Chondrocyte (in vitro differentiated cells): ENCODE measurements at regions not wholly inside any gene's neighbourhood (a gene's known extent, or its start where the extent isn't known, plus 50 kb on each side); places are given as distances from the start of the nearest gene placed in this dataset.

Experiments
- DNase-seq: peaks from one replicate; pipeline ENCODE4 v3.0.0; 2021; ENCODE audit warnings: mixed read lengths, low spot score
- H3K27ac Mint-ChIP-seq: one replicate; pipeline ENCODE4 v1.8.0; 2021; ENCODE audit warnings: mild to moderate bottlenecking, moderate library complexity, mixed read lengths; ENCODE audit not compliant: unreplicated experiment
- H3K27me3 Mint-ChIP-seq: 2 replicates; pipeline ENCODE4 v1.8.0; 2021; ENCODE audit warnings: low read depth, mixed read lengths
- H3K36me3 Mint-ChIP-seq: 2 replicates; pipeline ENCODE4 v1.8.0; 2021; ENCODE audit warnings: low read depth, mixed read lengths
- H3K4me1 Mint-ChIP-seq: 2 replicates; pipeline ENCODE4 v1.8.0; 2021; ENCODE audit warnings: low read depth, mild to moderate bottlenecking, mixed read lengths
- H3K4me3 Mint-ChIP-seq: one replicate; pipeline ENCODE4 v1.8.0; 2021; ENCODE audit warnings: mild to moderate bottlenecking, moderate library complexity, mixed read lengths; ENCODE audit not compliant: unreplicated experiment
- H3K9me3 Mint-ChIP-seq: 2 replicates; pipeline ENCODE4 v1.8.0; 2021; ENCODE audit warnings: low read depth, mixed read lengths
- CTCF ChIP-seq: fragments of 200-600 bp; sonication (generic); IDR thresholded peaks from 2 replicates; pipeline ENCODE4 v1.5.0; 2021; ENCODE audit warnings: antibody characterized with exemption, mild to moderate bottlenecking, moderate library complexity

- Mint-ChIP-seq H3K27ac (no peak overlapping the region), H3K27me3 (peaks cover 11% of the 10 kb centered on the region), H3K36me3 (peaks cover 3% of the 10 kb centered on the region), H3K4me3 (no peak overlapping the region), H3K4me1 (no peaks in the 10 kb centered on the region), H3K9me3 (peaks cover 4% of the 10 kb centered on the region)
- DNase-seq = no peak
- TF ChIP-seq CTCF = no peak
Measured at GRCh38 chr4:184898793-184899192, 73.0 kb upstream of the ACSL1 start.

- H3K36me3 Mint-ChIP-seq = no peaks in the 10 kb centered on the region
- no peaks in the 10 kb centered on the region for H3K9me3 Mint-ChIP-seq
- H3K27ac Mint-ChIP-seq = no peak overlapping the region
- H3K27me3 Mint-ChIP-seq = peaks cover 6% of the 10 kb centered on the region
- DNase-seq = no peak
- no peaks in the 10 kb centered on the region for H3K4me1 Mint-ChIP-seq
- no peak for TF ChIP-seq CTCF
- H3K4me3 Mint-ChIP-seq = no peak overlapping the region
Measured at GRCh38 chr4:184899261-184900134, 73.7 kb upstream of the ACSL1 start.

- no peak for DNase-seq
- no peak overlapping the region for H3K27ac Mint-ChIP-seq
- H3K9me3 Mint-ChIP-seq = no peaks in the 10 kb centered on the region
- H3K27me3 Mint-ChIP-seq = peaks cover 6% of the 10 kb centered on the region
- TF ChIP-seq CTCF = no peak
- no peak overlapping the region for H3K4me3 Mint-ChIP-seq
- H3K36me3 Mint-ChIP-seq = no peaks in the 10 kb centered on the region
- no peaks in the 10 kb centered on the region for H3K4me1 Mint-ChIP-seq
Measured at GRCh38 chr4:184900184-184900583, 74.4 kb upstream of the ACSL1 start.

GRCh38 chr4:184902550-184902949 lies 76.8 kb upstream of the ACSL1 start:
- DNase-seq = no peak
- TF ChIP-seq CTCF = no peak
- Mint-ChIP-seq H3K27ac (no peak overlapping the region), H3K36me3 (no peaks in the 10 kb centered on the region), H3K27me3 (no peaks in the 10 kb centered on the region), H3K4me3 (no peak overlapping the region), H3K4me1 (no peaks in the 10 kb centered on the region), H3K9me3 (no peaks in the 10 kb centered on the region)

- Mint-ChIP-seq H3K27me3 (peaks cover 3% of the 10 kb centered on the region), H3K9me3 (peaks cover 19% of the 10 kb centered on the region), H3K4me1 (no peaks in the 10 kb centered on the region), H3K27ac (no peak overlapping the region), H3K36me3 (peaks cover 2% of the 10 kb centered on the region), H3K4me3 (no peak overlapping the region)
- DNase-seq = no peak
- no peak for TF ChIP-seq CTCF
Measured at GRCh38 chr4:184906480-184907097, 80.8 kb upstream of the ACSL1 start.
